ENCODE measurements at regions not wholly inside any gene's neighbourhood (a gene's known extent, or its start where the extent isn't known, plus 50 kb on each side); places are given as distances from the start of the nearest gene placed in this dataset.

- Histone ChIP-seq H3K9me3 (ENCODE audit: low read depth) (no peaks in the 10 kb centered on the region), H3K4me3 (no peak overlapping the region), H3K36me3 (no peaks in the 10 kb centered on the region), H3K27me3 (no peaks in the 10 kb centered on the region), H3K4me2 (no peak overlapping the region), H3K4me1 (peaks cover 15% of the 10 kb centered on the region), H3F3A (ENCODE audit: low read depth) (peaks cover 12% of the 10 kb centered on the region), H2AFZ (replicated peaks) (no peak overlapping the region), H4K20me1 (ENCODE audit: low read depth) (no peaks in the 10 kb centered on the region), H3K27ac (no peak overlapping the region), H3K9ac (no peak overlapping the region), H3K79me2 (ENCODE audit: low read depth) (no peaks in the 10 kb centered on the region)
- H3K9me3 Mint-ChIP-seq, result peaks cover 2% of the 10 kb centered on the region
- no peak overlapping the region for H3K27ac Mint-ChIP-seq
- no peaks in the 10 kb centered on the region for H3K27me3 Mint-ChIP-seq (ENCODE audit: insufficient read depth, low read depth)
- DNase-seq (ENCODE audit: low spot score), result no peak
- H3K4me1 Mint-ChIP-seq, result peaks cover 11% of the 10 kb centered on the region
- H3K36me3 Mint-ChIP-seq, result no peaks in the 10 kb centered on the region
- TF ChIP-seq CTCF (IDR thresholded peaks at IDR 0.05) (no peak), EZH2 (IDR thresholded peaks at IDR 0.05) (no peak), EZH2phosphoT487 (IDR thresholded peaks at IDR 0.05) (no peak)
- H3K4me3 Mint-ChIP-seq, result no peak overlapping the region
These were observed 426.4 kb downstream of the DTWD2 start for GRCh38 chr5:118561971-118562370.

- Histone ChIP-seq H2AFZ (replicated peaks) (no peak overlapping the region), H3K79me2 (ENCODE audit: low read depth) (no peaks in the 10 kb centered on the region), H3K4me1 (peaks cover 15% of the 10 kb centered on the region), H3K27ac (no peak overlapping the region), H3K4me2 (no peak overlapping the region), H3F3A (ENCODE audit: low read depth) (peaks cover 12% of the 10 kb centered on the region), H3K9ac (no peak overlapping the region), H3K9me3 (ENCODE audit: low read depth) (no peaks in the 10 kb centered on the region), H3K36me3 (no peaks in the 10 kb centered on the region), H4K20me1 (ENCODE audit: low read depth) (no peaks in the 10 kb centered on the region), H3K4me3 (no peak overlapping the region), H3K27me3 (no peaks in the 10 kb centered on the region)
- Mint-ChIP-seq H3K4me3 (no peak overlapping the region), H3K27ac (no peak overlapping the region), H3K9me3 (peaks cover 2% of the 10 kb centered on the region), H3K36me3 (no peaks in the 10 kb centered on the region), H3K27me3 (ENCODE audit: insufficient read depth, low read depth) (no peaks in the 10 kb centered on the region), H3K4me1 (peaks cover 11% of the 10 kb centered on the region)
- TF ChIP-seq CTCF (IDR thresholded peaks at IDR 0.05), result no peak
- no peak for TF ChIP-seq EZH2phosphoT487 (IDR thresholded peaks at IDR 0.05)
- no peak for DNase-seq (ENCODE audit: low spot score)
These were observed 427.1 kb downstream of the DTWD2 start for GRCh38 chr5:118561235-118561634.

GRCh38 chr5:118558871-118559270 lies 429.5 kb downstream of the DTWD2 start:
- TF ChIP-seq EZH2phosphoT487 (IDR thresholded peaks at IDR 0.05), result no peak
- TF ChIP-seq EZH2 (IDR thresholded peaks at IDR 0.05), result no peak
- no peak for TF ChIP-seq CTCF (IDR thresholded peaks at IDR 0.05)
- H3K9me3 ChIP-seq (ENCODE audit: low read depth), result no peaks in the 10 kb centered on the region
- no peak overlapping the region for H2AFZ ChIP-seq (replicated peaks)
- no peaks in the 10 kb centered on the region for H4K20me1 ChIP-seq (ENCODE audit: low read depth)
- H3F3A ChIP-seq (ENCODE audit: low read depth), result no peaks in the 10 kb centered on the region
- H3K9ac ChIP-seq, result no peak overlapping the region
- Mint-ChIP-seq H3K27me3 (ENCODE audit: insufficient read depth, low read depth) (no peaks in the 10 kb centered on the region), H3K9me3 (no peaks in the 10 kb centered on the region), H3K4me1 (peaks cover 3% of the 10 kb centered on the region), H3K36me3 (no peaks in the 10 kb centered on the region), H3K4me3 (no peak overlapping the region), H3K27ac (no peak overlapping the region)
- no peaks in the 10 kb centered on the region for H3K4me1 ChIP-seq
- no peaks in the 10 kb centered on the region for H3K36me3 ChIP-seq
- H3K27me3 ChIP-seq, result no peaks in the 10 kb centered on the region
- H3K4me3 ChIP-seq, result no peak overlapping the region
- H3K4me2 ChIP-seq, result no peak overlapping the region
- DNase-seq (ENCODE audit: low spot score), result no peak
- H3K27ac ChIP-seq, result no peak overlapping the region
- no peaks in the 10 kb centered on the region for H3K79me2 ChIP-seq (ENCODE audit: low read depth)

GRCh38 chr5:118557251-118557661 lies 431.1 kb downstream of the DTWD2 start:
- Histone ChIP-seq H2AFZ (replicated peaks) (peak overlapping the region; percentile 54), H3K36me3 (no peaks in the 10 kb centered on the region), H3K4me2 (no peak overlapping the region), H3K4me1 (no peaks in the 10 kb centered on the region), H3K27ac (no peak overlapping the region), H4K20me1 (ENCODE audit: low read depth) (no peaks in the 10 kb centered on the region), H3K9ac (no peak overlapping the region), H3K27me3 (no peaks in the 10 kb centered on the region), H3K9me3 (ENCODE audit: low read depth) (no peaks in the 10 kb centered on the region), H3K79me2 (ENCODE audit: low read depth) (no peaks in the 10 kb centered on the region), H3F3A (ENCODE audit: low read depth) (no peaks in the 10 kb centered on the region), H3K4me3 (no peak overlapping the region)
- TF ChIP-seq EZH2phosphoT487 (IDR thresholded peaks at IDR 0.05) (no peak), CTCF (IDR thresholded peaks at IDR 0.05) (no peak), EZH2 (IDR thresholded peaks at IDR 0.05) (no peak)
- no peaks in the 10 kb centered on the region for H3K36me3 Mint-ChIP-seq
- no peaks in the 10 kb centered on the region for H3K9me3 Mint-ChIP-seq
- no peak overlapping the region for H3K27ac Mint-ChIP-seq
- no peaks in the 10 kb centered on the region for H3K27me3 Mint-ChIP-seq (ENCODE audit: insufficient read depth, low read depth)
- no peak overlapping the region for H3K4me3 Mint-ChIP-seq
- no peak for DNase-seq (ENCODE audit: low spot score)
- no peaks in the 10 kb centered on the region for H3K4me1 Mint-ChIP-seq

Data from neural progenitor cell (in vitro differentiated cells).